ENCODE measurements at regions not wholly inside any gene's neighbourhood (a gene's known extent, or its start where the extent isn't known, plus 50 kb on each side); places are given as distances from the start of the nearest gene placed in this dataset.

DNA sequence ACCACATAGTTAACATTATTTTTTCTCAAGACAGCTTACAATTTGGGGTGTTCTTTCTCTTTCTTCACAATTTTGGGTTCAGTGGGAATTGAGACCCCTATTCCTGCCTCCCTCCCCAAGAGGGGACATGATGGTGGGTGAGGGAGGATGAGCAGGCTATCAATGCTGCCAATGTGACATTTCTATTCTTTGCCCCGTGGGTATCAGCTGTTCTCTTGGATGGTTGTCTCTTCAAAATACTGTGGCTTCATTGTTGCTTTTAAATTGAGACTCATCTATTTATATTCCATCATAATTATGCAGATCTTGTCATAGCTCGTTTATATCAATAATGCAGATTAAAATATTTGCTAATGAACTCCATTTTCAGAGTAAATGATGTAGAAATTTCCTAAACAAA lies 56.5 kb upstream of the ANO4 start:
- DNase-seq = no peak

GRCh38 chr12:100741084-100741711 lies 53.4 kb upstream of the ANO4 start:
- DNase-seq = peak in 2 of 56 donors; percentile 11 to 18

GRCh38 chr12:100743060-100743459 lies 51.5 kb upstream of the ANO4 start:
- DNase-seq = no peak
